SU-DHL-6 (cell line): ENCODE measurements at regions not wholly inside any gene's neighbourhood (a gene's known extent, or its start where the extent isn't known, plus 50 kb on each side); places are given as distances from the start of the nearest gene placed in this dataset.
A peak's percentile ranks its signal among the peaks of the same experiment; 100 is the strongest.

ENCODE experiments used
- H2AFZ ChIP-seq: fragments of 200-600 bp; sonication (generic); 2 replicates; pipeline ENCODE4 v1.6.1; 2014; ENCODE audit warnings: low read depth, mild to moderate bottlenecking, moderate library complexity, mixed read lengths, antibody characterized with exemption, low read length; ENCODE audit not compliant: severe bottlenecking
- H3F3A ChIP-seq: fragments of 200-600 bp; shearing (Covaris generic); 2 replicates; pipeline ENCODE4 v1.6.0; 2016; ENCODE audit warnings: antibody characterized with exemption, mild to moderate bottlenecking; ENCODE audit not compliant: insufficient read depth
- H3K27ac ChIP-seq: fragments of 200-600 bp; sonication (generic); 2 replicates; pipeline ENCODE4 v1.5.1; 2016; ENCODE audit warnings: low read depth, mild to moderate bottlenecking, low read length, moderate library complexity, mixed read lengths
- H3K27me3 ChIP-seq: fragments of 200-600 bp; sonication (generic), shearing (Covaris generic); 2 replicates; pipeline ENCODE4 v1.6.0; 2014; ENCODE audit warnings: mild to moderate bottlenecking, low read length
- H3K36me3 ChIP-seq: fragments of 200-600 bp; sonication (generic); 2 replicates; pipeline ENCODE4 v1.6.1; 2014; ENCODE audit warnings: mild to moderate bottlenecking, low read length, mixed read lengths
- H3K4me2 ChIP-seq: fragments of 300-600, 200-600 bp; shearing (Covaris generic), sonication (generic); 2 replicates; pipeline ENCODE4 v1.6.0; 2014; ENCODE audit warnings: low read length, low read depth, mild to moderate bottlenecking; ENCODE audit not compliant: poor library complexity, severe bottlenecking
- H3K4me3 ChIP-seq: fragments of 200-600 bp; sonication (generic); 2 replicates; pipeline ENCODE4 v1.5.1; 2014; ENCODE audit warnings: antibody characterized with exemption, low read length, mild to moderate bottlenecking, mixed read lengths; ENCODE audit not compliant: insufficient read depth, poor library complexity, severe bottlenecking
- H3K79me2 ChIP-seq: fragments of 200-600 bp; sonication (generic); 2 replicates; pipeline ENCODE4 v1.6.1; 2014; ENCODE audit warnings: mild to moderate bottlenecking, low read length, moderate library complexity; ENCODE audit not compliant: insufficient read depth
- H3K9ac ChIP-seq: fragments of 200-600 bp; sonication (generic); 2 replicates; pipeline ENCODE4 v1.7.0; 2014; ENCODE audit warnings: mild to moderate bottlenecking, low read length
- H3K9me2 ChIP-seq: fragments of 200-600 bp; sonication (generic); replicated peaks from 2 replicates; pipeline ENCODE4 v1.6.1; 2014; ENCODE audit warnings: low read length; ENCODE audit not compliant: insufficient read depth
- H3K9me3 ChIP-seq: fragments of 200-600 bp; sonication (generic); 2 replicates; pipeline ENCODE4 v1.6.1; 2014; ENCODE audit warnings: low read length, mixed read lengths; ENCODE audit not compliant: insufficient read depth
- H4K20me1 ChIP-seq: fragments of 200-600 bp; sonication (generic); 2 replicates; pipeline ENCODE4 v1.6.1; 2014; ENCODE audit warnings: low read depth, mild to moderate bottlenecking, antibody characterized with exemption, low read length, moderate library complexity, mixed read lengths
- CTCF ChIP-seq: fragments of 200-600 bp; sonication (generic); IDR thresholded peaks from one replicate; pipeline ENCODE4 v1.5.1; 2017; ENCODE audit warnings: antibody characterized with exemption, mild to moderate bottlenecking, low read length, moderate library complexity; ENCODE audit not compliant: insufficient read depth, poor library complexity, severe bottlenecking
- EZH2phosphoT487 ChIP-seq: fragments of 200-600 bp; sonication (generic), shearing (Covaris generic); conservative IDR thresholded peaks from 2 replicates; pipeline ENCODE4 v1.6.1; 2018; ENCODE audit warnings: mild to moderate bottlenecking, antibody characterized with exemption, low read length, moderate library complexity, mixed read lengths

- no peak for TF ChIP-seq EZH2phosphoT487
- H3K9me2 ChIP-seq: no peaks in the 10 kb centered on the region
- no peak overlapping the region for H2AFZ ChIP-seq
- H3F3A ChIP-seq: no peaks in the 10 kb centered on the region
- H4K20me1 ChIP-seq: no peaks in the 10 kb centered on the region
- no peaks in the 10 kb centered on the region for H3K79me2 ChIP-seq
- no peaks in the 10 kb centered on the region for H3K27me3 ChIP-seq
- no peak overlapping the region for H3K4me3 ChIP-seq
- H3K27ac ChIP-seq: no peak overlapping the region
- no peaks in the 10 kb centered on the region for H3K36me3 ChIP-seq
- no peak overlapping the region for H3K4me2 ChIP-seq
- H3K9ac ChIP-seq: no peak overlapping the region
- H3K9me3 ChIP-seq: peaks cover 5% of the 10 kb centered on the region; the same call in 1 of the 2 replicates
Observed at GRCh38 chr5:66426259-66427138, 169.7 kb upstream of the MAST4 start.

- Histone ChIP-seq H2AFZ (no peak overlapping the region), H3K4me2 (no peak overlapping the region), H3K9ac (no peak overlapping the region), H3K4me3 (no peak overlapping the region), H3K36me3 (no peaks in the 10 kb centered on the region), H3K79me2 (no peaks in the 10 kb centered on the region), H3K9me3 (peaks cover 5% of the 10 kb centered on the region; the same call in 1 of the 2 replicates), H3K27ac (no peak overlapping the region), H3K9me2 (no peaks in the 10 kb centered on the region), H3K27me3 (no peaks in the 10 kb centered on the region), H4K20me1 (no peaks in the 10 kb centered on the region), H3F3A (no peaks in the 10 kb centered on the region)
- TF ChIP-seq CTCF (no peak), EZH2phosphoT487 (no peak)
Observed at GRCh38 chr5:66427139-66427442, 169.1 kb upstream of the MAST4 start.

GRCh38 chr5:66436721-66437120 lies 159.5 kb upstream of the MAST4 start:
- H3K9me3 ChIP-seq: no peaks in the 10 kb centered on the region
- no peaks in the 10 kb centered on the region for H3K9me2 ChIP-seq
- H3K4me2 ChIP-seq: no peak overlapping the region

More at GRCh38 chr5:66436721-66437120, 159.5 kb upstream of the MAST4 start:
- Histone ChIP-seq H3K36me3 (no peaks in the 10 kb centered on the region), H3K27me3 (no peaks in the 10 kb centered on the region), H3K27ac (no peak overlapping the region), H2AFZ (no peak overlapping the region), H3K4me3 (no peak overlapping the region), H3K9ac (no peak overlapping the region), H3K79me2 (no peaks in the 10 kb centered on the region), H3F3A (no peaks in the 10 kb centered on the region), H4K20me1 (no peaks in the 10 kb centered on the region)
- TF ChIP-seq CTCF (peak; percentile 36), EZH2phosphoT487 (no peak)
